Pons (tissue), 1 donor: ENCODE measurements at regions not wholly inside any gene's neighbourhood (a gene's known extent, or its start where the extent isn't known, plus 50 kb on each side); places are given as distances from the start of the nearest gene placed in this dataset.
A peak's percentile ranks its signal among the peaks of the same experiment; 100 is the strongest.

ENCODE experiments used
- DNase-seq: peaks from one replicate; pipeline ENCODE4 v3.0.0-alpha.2; 2016; ENCODE audit warnings: low spot score

DNA sequence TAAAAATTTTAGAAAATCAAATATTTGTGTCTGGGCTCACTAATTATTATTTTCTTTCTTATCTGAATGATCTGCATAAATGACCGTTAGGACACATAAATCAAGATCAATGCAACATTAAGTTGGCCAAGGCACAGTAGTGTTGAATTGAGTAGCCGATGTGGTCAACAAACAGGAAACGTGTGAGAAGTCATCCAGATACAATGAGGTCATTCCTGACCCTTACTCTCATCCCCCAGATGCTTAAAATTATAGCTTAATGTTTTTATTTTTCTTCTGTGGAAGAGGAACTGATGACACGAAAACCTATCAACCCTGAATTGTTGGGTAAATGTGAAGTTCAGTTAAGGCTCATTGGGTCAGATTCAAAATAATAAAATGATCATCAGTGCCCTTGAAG is 222.9 kb downstream of the RFC3 start:
- no peak for DNase-seq

DNA sequence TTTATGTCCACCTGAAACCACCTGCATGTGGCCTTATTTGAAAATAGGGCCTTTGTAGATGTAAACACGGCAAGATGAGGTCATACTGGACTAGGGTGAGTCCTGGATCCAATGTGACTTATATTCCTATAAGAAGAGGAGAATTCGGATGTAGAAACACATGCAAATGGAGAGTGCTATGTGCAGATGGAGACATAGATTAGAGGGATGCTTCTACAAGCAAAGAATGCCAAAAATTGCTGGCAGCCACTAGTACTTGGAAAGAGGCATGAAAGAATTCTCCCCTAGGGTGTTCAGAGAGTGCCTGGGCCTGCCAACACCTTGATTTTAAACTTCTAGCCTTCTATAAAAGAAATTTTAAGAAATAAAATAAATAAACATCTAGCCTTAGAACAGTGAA is 226.1 kb downstream of the RFC3 start:
- DNase-seq = peak; percentile 24

DNA sequence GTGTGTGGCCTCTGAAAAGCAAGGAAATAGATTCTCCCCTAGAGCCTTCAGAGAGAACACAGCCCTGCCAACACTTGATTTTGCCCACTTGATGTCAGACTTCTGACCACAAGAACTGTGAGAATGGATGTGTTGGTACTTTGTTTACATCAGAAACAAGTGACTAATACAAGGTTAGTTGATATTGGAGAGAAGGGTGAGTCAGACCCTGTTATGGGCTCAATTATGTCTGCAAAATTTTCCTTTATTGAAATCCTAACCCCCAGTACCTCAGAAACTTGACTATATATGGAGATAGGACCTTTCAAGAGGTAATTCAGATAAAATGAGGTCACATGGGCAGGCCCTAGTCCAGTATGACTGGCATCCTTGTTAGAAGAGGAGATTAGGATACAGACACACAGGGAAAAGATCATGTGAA is 226.7 kb downstream of the RFC3 start:
- DNase-seq = no peak

DNA sequence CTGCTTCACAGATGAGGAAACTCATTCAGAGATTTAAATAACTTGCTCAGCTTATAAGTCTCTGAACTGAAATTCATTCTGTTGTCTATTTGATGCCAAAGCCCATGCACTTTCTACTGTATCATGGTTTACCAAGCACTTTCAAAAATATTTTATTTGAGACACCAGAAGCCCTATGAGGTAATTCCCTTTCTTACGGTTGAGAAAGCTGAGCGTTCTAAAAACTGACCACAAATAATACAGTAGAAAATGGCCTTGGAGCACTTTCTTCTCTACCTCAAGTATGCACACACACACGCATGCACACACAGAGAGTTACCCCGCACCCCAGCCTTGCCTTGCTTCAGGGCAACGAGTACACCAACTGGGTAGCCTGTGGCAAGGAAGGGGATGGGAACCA is 228.5 kb downstream of the RFC3 start:
- no peak for DNase-seq

DNA sequence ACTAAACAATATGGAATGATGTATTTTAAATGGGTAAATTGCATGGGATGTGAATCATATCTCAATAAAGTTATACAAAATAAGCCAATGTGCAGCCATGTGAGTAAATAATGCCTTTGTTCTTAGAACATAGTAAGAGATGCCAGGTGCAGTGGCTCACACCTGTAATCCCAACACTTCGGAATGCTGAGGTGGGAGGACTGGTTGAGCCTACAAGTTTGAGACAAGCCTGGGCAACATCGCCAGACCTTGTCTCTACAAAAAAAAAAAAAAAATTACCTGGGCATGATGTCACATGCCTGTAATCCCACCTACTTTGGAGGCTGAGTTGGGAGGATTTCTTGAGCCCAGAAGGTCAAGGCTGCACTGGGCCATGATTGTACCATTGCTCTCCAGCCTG is 230.7 kb downstream of the RFC3 start:
- no peak for DNase-seq

DNA sequence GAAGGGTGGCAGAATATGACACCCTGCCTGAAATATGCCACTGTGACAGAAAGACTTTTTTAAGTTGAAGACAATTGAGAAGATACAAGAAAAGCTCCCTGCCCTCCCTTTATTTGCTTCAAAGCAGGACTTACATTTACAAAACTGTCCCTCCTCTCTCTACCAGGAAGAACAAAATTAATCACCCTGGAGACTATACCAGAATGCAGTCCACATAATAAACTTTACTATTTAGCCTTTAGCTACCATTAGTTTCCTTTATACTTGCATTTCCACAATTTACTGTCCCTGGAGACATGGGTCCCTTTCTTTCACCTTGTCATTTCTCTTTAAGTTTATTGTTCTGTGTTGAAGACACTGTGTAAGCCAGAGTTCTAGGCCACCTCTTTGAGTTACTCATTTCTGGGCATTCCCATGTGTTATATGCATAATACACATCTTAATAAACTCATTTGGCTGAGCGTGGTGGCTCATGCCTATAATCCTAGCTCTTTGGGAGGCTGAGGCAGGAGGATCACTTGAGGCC is 238.8 kb downstream of the RFC3 start:
- no peak for DNase-seq

DNA sequence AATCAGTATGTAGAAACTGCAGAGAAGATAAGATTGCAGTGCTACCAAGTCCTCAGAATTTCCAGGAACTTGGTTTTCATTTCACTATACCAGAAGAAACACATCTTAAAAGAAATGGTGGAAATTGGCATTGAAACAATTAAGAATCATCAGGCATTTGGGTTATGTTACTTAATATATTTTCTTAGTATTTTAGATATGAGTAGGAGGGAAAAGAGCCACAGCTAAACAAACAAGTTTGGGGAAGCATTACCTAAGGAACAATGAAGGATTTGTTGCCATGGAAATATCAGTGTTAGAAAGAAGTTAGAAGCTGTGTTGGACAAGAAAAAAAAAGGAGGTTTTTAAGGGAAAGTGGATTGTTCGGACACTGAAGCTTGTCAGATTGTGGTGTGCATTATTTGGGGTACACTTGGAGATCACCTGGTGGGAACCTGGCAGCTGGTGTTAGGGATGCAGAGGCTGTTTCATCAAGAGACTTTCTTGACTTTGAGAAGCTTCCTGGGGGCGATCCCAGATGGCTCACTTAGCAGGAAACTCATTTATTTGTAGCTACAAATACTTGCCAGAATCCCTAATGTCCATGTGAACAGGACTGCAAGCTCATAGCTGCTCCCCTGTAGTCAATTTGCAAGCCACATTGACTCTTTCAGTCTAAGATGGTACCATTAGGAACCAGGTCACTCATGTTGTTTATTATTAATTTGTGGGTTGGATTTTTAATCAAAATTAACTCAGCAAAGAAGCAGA is 246.7 kb downstream of the RFC3 start:
- DNase-seq = peak; percentile 19

DNA sequence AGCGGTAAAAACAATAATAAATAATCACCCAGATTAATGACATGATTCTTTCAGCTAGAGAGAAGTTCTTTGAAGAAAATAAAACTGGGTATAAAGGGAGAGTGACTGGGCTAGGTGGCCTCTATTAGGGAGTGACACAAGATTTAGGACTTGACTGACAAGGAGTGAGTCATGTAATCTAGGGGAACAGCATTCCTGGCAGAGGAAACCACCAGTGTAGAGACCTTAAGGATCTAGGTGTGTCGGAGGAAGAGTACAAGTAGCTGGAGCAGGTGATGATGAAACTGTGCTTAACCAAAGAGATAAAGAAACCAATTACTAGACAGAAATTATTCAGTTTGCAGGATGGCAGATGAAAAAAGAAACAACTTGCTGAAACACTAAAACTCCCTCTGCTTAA is 248.0 kb downstream of the RFC3 start:
- DNase-seq = no peak

DNA sequence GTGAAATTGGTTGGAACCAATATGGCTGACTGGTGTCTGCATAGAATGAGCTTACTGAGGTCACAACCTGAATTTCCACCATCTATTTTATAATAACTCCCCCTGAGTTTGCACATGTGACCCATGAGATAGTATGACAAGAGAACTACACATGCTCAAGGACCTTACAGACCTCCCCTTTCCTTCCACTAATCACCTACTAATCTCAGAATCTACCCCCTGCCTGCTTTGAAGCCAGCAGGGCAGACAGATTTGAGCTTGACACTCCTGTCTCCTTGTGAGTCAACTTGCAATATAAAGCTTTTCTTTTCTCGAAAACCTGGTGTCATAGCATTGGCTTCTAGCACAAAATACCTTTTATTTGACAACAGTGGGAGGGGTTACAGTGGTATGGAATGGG is 248.4 kb downstream of the RFC3 start:
- DNase-seq = no peak

DNA sequence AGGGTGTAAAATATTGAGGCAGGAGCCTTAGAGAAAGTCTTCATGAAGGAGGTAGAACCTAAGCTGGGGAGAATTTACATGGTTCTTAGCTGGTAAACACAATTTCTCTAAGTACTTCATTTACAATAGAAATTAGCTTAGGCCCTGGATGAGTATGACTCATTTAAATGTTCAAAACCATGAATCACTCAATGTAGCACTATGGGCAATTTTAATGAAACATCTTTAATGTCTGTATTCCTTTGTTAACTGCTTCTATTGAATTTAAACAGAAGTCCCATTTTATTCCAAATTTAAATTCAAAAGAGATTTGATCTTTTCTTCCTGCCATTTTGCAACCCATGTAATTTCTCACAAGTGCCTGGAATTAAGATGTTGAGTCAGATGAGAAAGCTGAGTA is 252.1 kb downstream of the RFC3 start:
- no peak for DNase-seq

DNA sequence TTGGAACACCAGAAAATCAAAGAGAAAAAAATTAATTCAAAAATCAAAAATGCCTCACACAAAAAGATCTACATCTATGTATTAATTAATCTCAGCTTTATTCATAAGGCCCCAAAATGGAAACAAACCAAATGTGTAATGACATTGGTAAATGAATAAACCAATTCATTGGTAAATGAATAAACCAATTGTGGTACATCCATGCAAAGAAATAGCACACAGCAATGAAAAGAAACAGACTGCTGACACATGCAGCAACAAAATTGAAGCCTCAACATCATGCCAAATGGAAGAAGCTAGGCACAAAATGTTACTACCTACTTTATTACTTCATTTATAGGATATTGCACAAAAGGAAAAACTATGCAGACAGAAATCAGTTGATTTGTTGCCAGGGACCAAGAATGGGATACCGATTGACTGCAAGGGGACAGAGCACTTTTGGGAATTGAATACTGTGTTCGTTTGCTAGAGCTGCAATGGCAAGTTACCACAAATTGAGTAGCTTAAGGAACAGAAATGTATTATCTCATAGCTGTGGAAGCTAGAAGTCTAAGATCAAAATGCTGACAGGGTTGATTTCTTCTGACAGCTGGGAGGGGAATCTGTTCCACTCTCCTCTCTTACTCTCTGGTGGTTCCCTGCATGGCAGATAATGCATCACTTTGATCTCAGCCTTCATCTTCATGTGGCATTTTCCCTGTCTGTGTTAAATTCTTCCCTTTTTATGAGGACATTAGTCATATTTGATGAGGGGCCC is 252.8 kb downstream of the RFC3 start:
- DNase-seq = no peak

DNA sequence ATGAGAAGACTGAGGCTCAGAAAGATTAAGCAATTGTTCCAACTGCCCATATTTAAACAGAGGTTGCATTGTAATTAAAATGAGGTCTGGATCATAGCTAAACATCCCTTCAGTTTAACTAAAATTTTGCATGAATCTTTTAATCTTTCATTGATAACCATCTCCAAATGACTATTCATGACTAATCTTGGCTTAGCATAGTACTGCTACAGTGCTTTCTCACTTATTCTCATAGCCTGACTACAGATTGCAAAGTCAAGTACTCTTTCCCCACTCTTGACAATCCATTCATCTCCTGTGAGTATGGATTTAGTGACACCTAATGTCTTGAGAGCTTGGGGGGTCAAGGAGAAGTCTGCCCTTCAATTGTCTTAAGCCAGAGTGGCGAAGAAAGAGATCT is 258.4 kb downstream of the RFC3 start:
- no peak for DNase-seq

DNA sequence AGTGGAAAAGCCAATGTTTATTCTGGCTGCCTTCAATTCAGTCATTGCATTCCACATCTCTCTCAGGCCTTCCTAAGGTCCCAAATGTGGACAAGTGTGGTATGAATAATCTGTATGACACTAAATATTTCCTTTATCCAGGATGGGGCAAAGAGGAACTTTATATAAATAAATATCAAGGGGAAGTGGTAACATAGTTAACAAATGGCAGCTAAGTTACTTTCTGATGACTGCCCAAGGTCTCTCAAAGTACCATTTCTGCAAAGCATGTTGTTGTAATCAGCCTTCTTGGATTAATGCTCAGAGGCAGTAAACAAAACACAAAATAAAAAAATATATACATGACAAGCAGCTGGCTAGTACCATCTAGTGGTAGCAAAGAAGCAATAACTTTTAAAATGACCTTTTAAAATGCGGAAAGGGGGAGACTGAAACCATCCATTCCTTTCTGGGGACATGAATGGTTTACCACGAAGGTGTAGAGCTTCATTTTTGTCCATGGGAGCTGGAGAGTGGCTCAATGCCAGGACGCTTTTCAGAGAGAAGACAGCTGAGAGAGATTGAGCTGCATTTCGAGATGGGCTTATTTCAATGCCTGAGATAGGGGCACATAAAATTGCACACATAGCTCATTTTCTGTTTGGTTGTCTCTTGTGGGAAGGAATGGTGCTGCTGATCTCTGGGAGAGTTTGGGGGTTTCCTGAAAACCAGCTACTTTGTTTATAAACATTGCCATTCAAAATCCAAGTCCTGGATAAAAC is 259.2 kb downstream of the RFC3 start:
- DNase-seq = peak; percentile 7

DNA sequence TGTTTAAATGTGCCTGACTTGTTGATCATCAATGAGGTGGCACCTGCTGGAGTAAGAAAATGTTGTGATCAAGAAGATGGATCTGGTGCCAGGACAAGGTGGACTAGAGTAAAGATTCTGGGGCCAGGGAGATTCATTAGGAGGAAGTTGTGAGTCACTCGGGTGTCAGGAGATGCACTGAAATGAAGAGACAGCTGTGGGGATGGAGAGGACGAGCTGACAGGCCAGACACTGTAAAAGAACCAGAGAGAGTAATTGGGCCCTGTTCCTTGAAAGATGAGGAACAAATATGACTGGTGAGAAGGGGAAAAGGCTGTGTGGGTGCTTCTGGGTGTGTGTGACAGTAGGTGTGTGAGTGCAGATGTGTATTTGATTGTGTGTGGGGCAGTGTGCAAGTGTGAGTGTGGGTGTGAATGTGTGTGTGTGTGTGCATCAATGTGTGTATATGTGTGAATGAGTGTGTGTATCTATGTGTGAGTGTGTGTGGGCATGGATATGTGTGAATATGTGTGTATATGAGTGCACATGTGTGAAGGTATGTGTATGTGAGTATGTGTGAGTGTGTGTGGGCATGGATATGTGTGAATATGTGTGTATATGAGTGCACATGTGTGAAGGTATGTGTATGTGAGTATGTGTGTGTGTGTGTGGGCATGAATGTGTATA is 260.5 kb downstream of the RFC3 start:
- DNase-seq = no peak

DNA sequence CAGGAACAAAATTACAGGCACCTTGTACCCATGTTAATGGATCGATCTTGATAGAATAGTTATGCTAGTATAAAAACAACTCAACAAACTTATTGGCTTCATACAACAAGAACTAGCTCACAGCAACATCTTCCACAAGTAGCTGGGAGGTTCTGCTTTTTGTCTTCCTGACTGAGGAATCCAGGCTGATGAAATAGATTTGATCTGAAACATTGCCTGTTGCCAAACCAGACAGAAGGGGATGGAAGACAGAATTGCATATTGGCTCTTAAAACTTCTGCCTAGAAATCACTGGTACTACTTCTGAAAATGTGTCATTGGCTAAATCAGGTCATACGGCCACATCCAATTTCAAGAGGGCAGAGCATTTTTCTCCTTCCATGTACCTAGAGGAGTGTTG is 267.3 kb downstream of the RFC3 start:
- DNase-seq = no peak

DNA sequence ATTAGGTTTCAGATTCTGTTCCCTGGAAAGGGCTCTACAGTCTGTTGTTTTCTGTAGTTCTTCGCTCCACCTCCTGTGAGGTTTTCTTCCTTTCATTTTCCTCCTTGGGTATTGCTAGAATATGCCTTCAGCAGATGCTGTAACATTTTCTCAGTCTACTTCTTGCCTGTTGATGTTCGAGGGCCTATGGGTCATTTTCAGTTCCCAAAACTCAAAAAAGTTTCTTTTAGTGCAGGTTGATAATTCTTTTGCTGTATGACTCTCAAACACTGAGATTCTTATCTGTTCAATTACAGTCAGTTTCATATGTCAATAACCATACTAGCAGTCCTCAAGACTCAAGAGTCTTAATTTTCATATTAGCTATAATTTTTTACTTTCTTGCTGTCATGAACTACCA is 268.3 kb downstream of the RFC3 start:
- DNase-seq = no peak

DNA sequence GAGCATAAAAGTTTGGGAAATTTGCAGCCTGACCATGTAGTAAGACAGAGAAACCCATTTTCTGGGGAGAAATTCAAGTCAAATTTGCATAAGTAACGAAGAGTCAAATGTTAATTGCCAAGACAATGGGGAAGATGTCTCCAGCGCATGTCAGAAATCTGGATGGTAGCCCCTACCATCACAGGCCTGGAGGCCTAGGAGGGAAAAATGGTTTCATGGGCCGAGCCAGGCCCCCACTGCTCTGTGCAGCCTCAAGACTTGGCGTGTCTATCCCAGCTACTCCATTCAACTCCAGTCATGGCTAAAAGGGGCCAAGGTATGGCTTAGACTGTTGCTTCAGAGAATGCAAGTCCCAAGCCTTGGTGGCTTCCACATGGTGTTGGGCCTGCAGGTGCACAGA is 269.8 kb downstream of the RFC3 start:
- no peak for DNase-seq

DNA sequence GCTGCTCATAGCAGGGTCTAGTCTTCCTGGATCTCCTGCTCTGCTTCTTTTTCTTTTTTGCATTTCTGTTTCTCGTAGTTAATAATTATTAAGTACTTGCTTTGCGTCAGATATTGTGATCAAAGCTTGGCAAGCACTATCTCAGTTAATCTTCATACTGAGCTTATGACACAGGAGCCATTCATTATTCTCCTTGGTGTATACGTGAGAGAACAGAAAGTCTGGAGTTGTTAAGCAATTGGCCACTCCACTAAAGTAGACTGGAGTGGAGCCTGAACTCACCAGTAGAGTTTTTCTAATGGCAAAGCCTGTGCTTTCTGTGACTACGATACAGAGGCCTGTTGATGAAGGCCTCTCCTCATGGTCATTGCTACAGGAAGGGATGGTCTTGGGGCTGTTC is 285.9 kb downstream of the RFC3 start:
- DNase-seq = no peak

DNA sequence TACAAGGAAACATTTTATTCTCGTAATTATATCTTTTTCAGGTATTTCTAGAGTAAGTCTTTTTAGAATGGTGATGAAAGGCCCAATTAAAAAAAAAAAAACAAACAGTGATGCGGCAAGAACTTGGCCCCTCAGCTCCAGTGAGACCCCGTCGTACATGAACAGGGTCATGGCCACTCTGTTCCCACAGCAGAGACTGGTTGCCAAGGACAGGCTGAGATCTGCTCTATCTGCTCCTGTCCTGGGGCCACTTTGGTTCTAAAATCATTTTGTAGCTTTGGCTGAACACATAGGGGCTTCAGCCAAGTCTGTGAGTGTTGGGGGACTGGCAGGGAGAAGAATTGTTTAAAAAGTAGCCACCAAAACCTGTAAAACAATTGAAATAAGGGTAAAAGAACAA is 286.9 kb downstream of the RFC3 start:
- DNase-seq = no peak

DNA sequence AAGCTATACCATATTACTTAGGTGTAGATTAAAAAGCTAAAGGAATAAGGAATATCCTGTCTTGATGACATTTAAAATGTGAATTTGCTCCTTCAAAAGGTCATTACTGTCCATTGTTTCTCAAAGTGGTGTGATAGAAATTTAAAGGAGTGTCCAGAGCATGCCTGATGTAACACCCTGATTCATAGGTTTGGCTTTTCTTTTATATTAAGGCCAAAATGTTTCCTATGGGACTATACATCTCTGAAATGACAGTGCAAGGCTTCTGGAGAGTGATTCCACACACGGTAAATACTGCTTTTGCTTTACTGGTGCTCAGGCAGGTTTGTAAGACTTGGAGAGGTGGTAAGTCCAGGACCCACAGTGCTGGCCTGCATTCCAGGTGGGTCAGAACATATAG is 289.9 kb downstream of the RFC3 start:
- no peak for DNase-seq

DNA sequence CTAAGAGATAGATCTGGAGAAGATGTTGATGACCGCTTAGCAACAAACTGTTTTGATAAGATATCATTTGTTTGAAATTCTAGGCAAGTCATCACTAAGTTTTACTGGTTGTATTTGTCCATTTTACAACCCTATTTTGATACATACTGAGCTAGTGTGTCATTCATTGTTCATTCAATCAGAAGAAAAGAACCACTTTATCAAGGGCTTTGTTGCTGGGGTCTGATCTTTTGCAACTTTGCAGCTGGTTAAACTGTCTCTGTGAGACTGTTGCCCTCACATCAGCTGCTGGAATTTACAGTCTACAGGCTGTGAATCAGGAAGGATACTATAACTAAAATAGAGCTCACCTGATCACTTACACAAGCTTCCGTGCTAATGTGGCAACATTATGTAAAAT is 290.5 kb downstream of the RFC3 start:
- no peak for DNase-seq

DNA sequence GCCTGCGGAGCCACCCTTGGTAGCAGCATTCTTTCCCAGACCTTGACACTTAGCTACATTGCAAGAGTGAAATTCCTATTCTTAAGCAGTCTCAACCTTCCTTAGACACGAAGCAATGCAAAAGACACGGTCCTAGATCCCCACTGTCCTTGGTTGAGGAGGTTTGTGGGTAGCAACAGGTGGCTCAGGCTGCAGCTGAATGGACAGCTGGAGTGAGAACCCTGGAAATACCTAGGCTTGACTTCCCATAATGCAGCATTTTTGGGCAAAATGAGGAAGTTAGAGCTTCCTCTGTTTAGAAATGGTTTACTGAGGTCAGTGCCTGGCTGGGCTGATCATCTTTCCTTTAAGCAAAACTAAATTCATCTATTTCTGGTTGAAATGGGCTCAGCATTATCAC is 296.6 kb downstream of the RFC3 start:
- DNase-seq = no peak
